ENCODE measurements at regions not wholly inside any gene's neighbourhood (a gene's known extent, or its start where the extent isn't known, plus 50 kb on each side); places are given as distances from the start of the nearest gene placed in this dataset.

GRCh38 chr11:128302425-128303186 is 284.8 kb downstream of the ETS1 start:
- in situ Hi-C loops (cut with MboI; ENCODE audit: low sequenced_read_pairs): no loop called here

GRCh38 chr11:128301756-128302155 is 285.6 kb downstream of the ETS1 start:
- in situ Hi-C loops (cut with MboI; ENCODE audit: low sequenced_read_pairs): no loop called here

- in situ Hi-C loops (cut with MboI; ENCODE audit: low sequenced_read_pairs): no loop called here
These were observed 286.6 kb downstream of the ETS1 start for GRCh38 chr11:128300785-128301184.

GRCh38 chr11:128299132-128299726 is 288.1 kb downstream of the ETS1 start:
- in situ Hi-C loops (cut with MboI; ENCODE audit: low sequenced_read_pairs): no loop called here

GRCh38 chr11:128298271-128298670 is 289.1 kb downstream of the ETS1 start:
- in situ Hi-C loops (cut with MboI; ENCODE audit: low sequenced_read_pairs): no loop called here

- in situ Hi-C loops (cut with MboI; ENCODE audit: low sequenced_read_pairs): no loop called here
These were observed 289.6 kb downstream of the ETS1 start for GRCh38 chr11:128297805-128298204.

GRCh38 chr11:128297091-128297651 is 290.2 kb downstream of the ETS1 start:
- in situ Hi-C loops (cut with MboI; ENCODE audit: low sequenced_read_pairs): no loop called here

- in situ Hi-C loops (cut with MboI; ENCODE audit: low sequenced_read_pairs): no loop called here
These were observed 292.7 kb downstream of the ETS1 start for GRCh38 chr11:128294671-128295050.

- in situ Hi-C loops (cut with MboI; ENCODE audit: low sequenced_read_pairs): no loop called here
These were observed 293.2 kb downstream of the ETS1 start for GRCh38 chr11:128294001-128294670.

- in situ Hi-C loops (cut with MboI; ENCODE audit: low sequenced_read_pairs): no loop called here
These were observed 295.5 kb downstream of the ETS1 start for GRCh38 chr11:128291835-128292234.

- in situ Hi-C loops (cut with MboI; ENCODE audit: low sequenced_read_pairs): no loop called here
These were observed 296.4 kb downstream of the ETS1 start for GRCh38 chr11:128291007-128291406.

- in situ Hi-C loops (cut with MboI; ENCODE audit: low sequenced_read_pairs): no loop called here
These were observed 297.1 kb downstream of the ETS1 start for GRCh38 chr11:128290106-128290840.

GRCh38 chr11:128289048-128289447 is 298.3 kb downstream of the ETS1 start:
- in situ Hi-C loops (cut with MboI; ENCODE audit: low sequenced_read_pairs): loop anchor here (10.0 kb wide), 1 partner anchor 346 kb away; no protein-coding TSS in a partner anchor

GRCh38 chr11:128288368-128288767 is 299.0 kb downstream of the ETS1 start:
- in situ Hi-C loops (cut with MboI; ENCODE audit: low sequenced_read_pairs): loop anchor here (10.0 kb wide), 1 partner anchor 346 kb away; no protein-coding TSS in a partner anchor

- in situ Hi-C loops (cut with MboI; ENCODE audit: low sequenced_read_pairs): loop anchor here (10.0 kb wide), 1 partner anchor 349 kb away; no protein-coding TSS in a partner anchor
These were observed 302.0 kb downstream of the ETS1 start for GRCh38 chr11:128285321-128285720.

- in situ Hi-C loops (cut with MboI; ENCODE audit: low sequenced_read_pairs): loop anchor here (10.0 kb wide), 1 partner anchor 350 kb away; no protein-coding TSS in a partner anchor
These were observed 302.7 kb downstream of the ETS1 start for GRCh38 chr11:128284634-128285033.

GRCh38 chr11:128283451-128283850 is 303.9 kb downstream of the ETS1 start:
- in situ Hi-C loops (cut with MboI; ENCODE audit: low sequenced_read_pairs): loop anchor here (10.0 kb wide), 1 partner anchor 351 kb away; no protein-coding TSS in a partner anchor

GRCh38 chr11:128282053-128282452 is 305.3 kb downstream of the ETS1 start:
- in situ Hi-C loops (cut with MboI; ENCODE audit: low sequenced_read_pairs): loop anchor here (10.0 kb wide), 1 partner anchor 353 kb away; no protein-coding TSS in a partner anchor

- in situ Hi-C loops (cut with MboI; ENCODE audit: low sequenced_read_pairs): loop anchor here (10.0 kb wide), 1 partner anchor 355 kb away; no protein-coding TSS in a partner anchor
These were observed 307.5 kb downstream of the ETS1 start for GRCh38 chr11:128279866-128280265.

- in situ Hi-C loops (cut with MboI; ENCODE audit: low sequenced_read_pairs): no loop called here
These were observed 313.6 kb downstream of the ETS1 start for GRCh38 chr11:128273736-128274135.

Measured in HL-60/S4 treated with phorbol 12-myristate 13-acetate at 8.2 ng/mL for 4 days and 3 days (cell line).